HUES6 (cell line): ENCODE measurements at regions not wholly inside any gene's neighbourhood (a gene's known extent, or its start where the extent isn't known, plus 50 kb on each side); places are given as distances from the start of the nearest gene placed in this dataset.

Experiments used
- H3K27ac ChIP-seq: 2 replicates; pipeline ENCODE4 v1.7.0; 2013; ENCODE audit warnings: low read depth, mild to moderate bottlenecking, low read length, inconsistent platforms
- H3K27me3 ChIP-seq: 2 replicates; pipeline ENCODE4 v1.6.1; 2013; ENCODE audit warnings: low read length; ENCODE audit not compliant: control insufficient read depth, insufficient read depth
- H3K36me3 ChIP-seq: 2 replicates; pipeline ENCODE4 v1.6.1; 2013; ENCODE audit warnings: low read length; ENCODE audit not compliant: control insufficient read depth, insufficient read depth
- H3K4me1 ChIP-seq: 2 replicates; pipeline ENCODE4 v1.6.1; 2013; ENCODE audit warnings: low read length; ENCODE audit not compliant: control insufficient read depth, insufficient read depth
- H3K4me3 ChIP-seq: 2 replicates; pipeline ENCODE4 v1.5.1; 2013; ENCODE audit warnings: low read depth, low read length
- H3K9ac ChIP-seq: one replicate; pipeline ENCODE4 v1.6.1; 2013; ENCODE audit warnings: mild to moderate bottlenecking, low read length
- H3K9me3 ChIP-seq: 2 replicates; pipeline ENCODE4 v1.6.1; 2013; ENCODE audit warnings: low read depth, low read length; ENCODE audit not compliant: control insufficient read depth, insufficient read depth

DNA sequence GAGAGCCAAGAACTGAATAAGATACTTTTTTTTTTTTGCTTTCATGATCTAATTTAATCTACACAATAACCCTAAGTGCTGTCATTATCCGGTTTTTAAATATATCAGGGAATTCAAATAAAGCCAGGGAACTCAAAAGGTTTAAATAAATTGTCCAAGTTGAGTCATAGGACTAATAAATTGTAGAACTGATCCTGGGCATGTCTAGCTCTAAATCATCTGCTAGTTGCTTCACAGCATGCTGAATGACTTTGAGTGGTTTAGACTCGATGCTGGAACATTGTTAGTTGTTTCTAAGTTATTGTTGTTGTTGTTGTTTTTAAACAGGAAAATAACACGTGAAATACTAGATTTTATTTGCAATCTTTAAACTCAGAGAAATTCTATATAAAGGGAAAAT, 147.2 kb upstream of the HNMT start:
- no peaks in the 10 kb centered on the region for H3K9me3 ChIP-seq
- no peaks in the 10 kb centered on the region for H3K36me3 ChIP-seq
- no peak overlapping the region for H3K4me3 ChIP-seq
- no peaks in the 10 kb centered on the region for H3K4me1 ChIP-seq
- H3K9ac ChIP-seq, result no peak overlapping the region
- H3K27me3 ChIP-seq, result no peaks in the 10 kb centered on the region
- H3K27ac ChIP-seq, result no peak overlapping the region

DNA sequence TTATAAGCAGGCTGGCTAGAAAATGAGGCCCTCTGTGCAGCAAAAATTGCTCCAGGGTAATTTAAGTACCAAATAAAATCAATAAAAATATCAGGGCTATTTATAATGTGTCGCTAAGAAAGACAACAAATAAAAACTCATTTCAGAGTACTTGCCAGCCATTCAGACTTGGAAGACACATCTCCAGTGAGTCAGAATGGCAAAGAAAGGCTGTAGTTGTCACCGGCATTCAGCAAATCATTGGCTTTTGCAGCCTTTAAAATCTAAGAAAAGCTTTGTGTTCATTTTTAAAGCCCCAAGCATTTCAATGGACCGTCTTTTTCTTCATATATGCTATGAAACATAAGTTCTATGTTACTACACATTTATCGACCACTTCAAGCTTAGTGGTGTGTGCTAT, 141.1 kb upstream of the HNMT start:
- no peaks in the 10 kb centered on the region for H3K27me3 ChIP-seq
- H3K27ac ChIP-seq, result no peak overlapping the region
- H3K4me1 ChIP-seq, result peaks cover 14% of the 10 kb centered on the region; the same call in 1 of the 2 replicates
- no peak overlapping the region for H3K9ac ChIP-seq
- no peaks in the 10 kb centered on the region for H3K9me3 ChIP-seq
- no peaks in the 10 kb centered on the region for H3K36me3 ChIP-seq
- no peak overlapping the region for H3K4me3 ChIP-seq

DNA sequence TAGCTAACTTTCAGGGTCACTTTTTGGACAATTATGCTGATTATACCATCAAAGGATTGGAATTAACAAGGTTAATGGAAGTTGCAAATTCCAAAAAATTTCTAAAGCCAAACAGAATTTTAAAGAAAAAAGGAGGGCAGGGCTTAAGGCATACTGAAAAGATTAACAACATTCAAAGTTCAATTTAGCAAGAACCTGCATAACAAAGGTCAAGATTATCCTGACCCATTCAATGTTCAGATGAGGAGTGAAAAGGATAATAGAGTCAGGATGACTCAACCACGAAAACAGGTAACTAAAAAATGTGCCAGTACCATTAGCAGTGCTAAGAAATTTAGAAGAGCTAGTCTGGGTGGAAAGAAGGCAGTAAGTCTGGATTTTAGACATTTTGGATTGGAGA, 139.8 kb upstream of the HNMT start:
- H3K9ac ChIP-seq, result no peak overlapping the region
- H3K36me3 ChIP-seq, result no peaks in the 10 kb centered on the region
- H3K27ac ChIP-seq, result no peak overlapping the region
- peaks cover 18% of the 10 kb centered on the region for H3K4me1 ChIP-seq
- H3K27me3 ChIP-seq, result no peaks in the 10 kb centered on the region
- no peaks in the 10 kb centered on the region for H3K9me3 ChIP-seq
- no peak overlapping the region for H3K4me3 ChIP-seq

DNA sequence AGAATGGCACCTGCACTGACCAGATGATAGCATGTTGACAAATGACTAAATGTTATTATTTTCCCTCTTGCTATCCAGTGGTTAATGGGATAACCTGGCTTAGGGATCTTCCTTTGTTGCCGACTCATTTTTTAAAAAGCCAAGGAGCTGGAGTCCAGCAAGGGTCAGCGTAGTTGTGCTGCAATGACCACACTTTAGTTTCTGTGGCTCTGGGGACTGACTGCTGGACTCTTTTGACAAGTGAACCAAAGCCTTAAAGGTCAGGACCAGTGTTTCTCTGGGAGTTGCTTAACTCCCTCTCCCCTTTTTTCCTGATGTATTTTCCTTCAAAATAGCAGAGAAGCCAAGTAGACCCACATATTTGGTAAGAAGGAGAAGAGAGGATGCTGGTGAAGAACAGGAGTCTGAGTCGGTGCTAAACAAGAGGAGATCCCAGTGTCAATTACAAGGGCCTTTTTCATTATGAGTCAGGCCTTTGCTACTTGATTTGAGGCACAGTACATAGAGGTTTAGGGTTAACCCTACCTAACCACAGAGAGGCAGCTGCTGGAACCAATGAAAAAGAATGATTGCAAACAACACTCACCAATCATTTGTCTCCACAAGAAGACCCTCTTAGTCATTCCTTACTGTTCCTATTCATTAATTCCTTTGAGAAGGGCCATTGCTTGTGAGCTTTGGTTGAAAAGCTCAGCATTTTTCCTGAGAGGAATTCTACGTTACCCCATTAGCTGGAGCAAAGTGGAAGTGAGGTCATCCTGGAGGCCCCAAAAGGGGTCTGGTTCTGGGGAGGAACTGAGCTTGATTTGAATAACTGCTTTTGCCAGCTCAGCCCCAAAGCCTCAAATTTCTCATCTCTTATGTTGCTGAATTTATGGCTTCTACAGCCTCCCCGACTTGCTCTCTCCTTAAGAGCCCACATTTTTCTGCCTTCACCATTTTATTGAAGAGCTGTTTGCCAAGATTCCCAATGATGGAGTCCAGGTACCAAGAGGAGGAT, 137.6 kb upstream of the HNMT start:
- no peak overlapping the region for H3K4me3 ChIP-seq
- no peaks in the 10 kb centered on the region for H3K27me3 ChIP-seq
- no peak overlapping the region for H3K27ac ChIP-seq
- no peaks in the 10 kb centered on the region for H3K9me3 ChIP-seq
- no peaks in the 10 kb centered on the region for H3K36me3 ChIP-seq
- peaks cover 18% of the 10 kb centered on the region for H3K4me1 ChIP-seq
- H3K9ac ChIP-seq, result no peak overlapping the region

DNA sequence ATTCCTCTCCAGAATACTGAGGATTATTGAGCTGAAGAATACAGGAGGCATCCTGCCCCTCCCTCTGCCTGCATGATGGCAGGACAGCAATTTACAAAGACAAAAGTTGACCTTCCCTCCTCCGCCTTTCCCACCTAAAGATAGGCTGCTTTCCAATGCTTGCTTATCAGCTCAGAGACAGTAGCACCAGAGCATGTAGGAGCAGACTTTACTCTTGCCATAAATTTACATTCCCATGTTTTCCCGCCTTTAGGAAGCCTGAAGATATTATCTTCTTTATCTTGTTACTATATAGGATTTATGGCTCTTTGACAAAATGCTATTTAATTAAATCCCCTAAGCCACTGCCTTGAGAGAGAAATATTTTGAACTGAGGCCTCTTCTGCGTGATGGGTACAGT, 135.6 kb upstream of the HNMT start:
- H3K4me3 ChIP-seq, result no peak overlapping the region
- H3K27me3 ChIP-seq, result no peaks in the 10 kb centered on the region
- H3K9ac ChIP-seq, result no peak overlapping the region
- no peak overlapping the region for H3K27ac ChIP-seq
- peaks cover 18% of the 10 kb centered on the region for H3K4me1 ChIP-seq
- no peaks in the 10 kb centered on the region for H3K36me3 ChIP-seq
- no peaks in the 10 kb centered on the region for H3K9me3 ChIP-seq

DNA sequence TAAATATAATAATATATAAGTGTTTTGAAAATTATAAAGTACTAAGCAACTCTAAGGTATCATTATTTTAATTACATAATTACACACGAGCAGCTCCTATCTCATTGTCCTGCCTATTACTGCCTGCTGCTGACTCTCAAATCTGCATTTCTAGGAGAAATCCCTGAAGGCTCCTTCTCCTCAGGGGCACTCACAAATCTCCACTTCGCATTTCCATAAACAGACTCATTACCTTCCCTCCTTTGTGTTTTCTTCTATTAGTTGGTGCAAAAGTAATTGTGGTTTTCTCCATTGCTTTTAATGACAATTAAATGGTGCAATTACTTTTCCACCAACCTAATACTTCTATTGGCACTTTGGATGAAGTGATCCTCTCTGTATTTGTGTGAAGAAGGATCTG, 135.0 kb upstream of the HNMT start:
- Histone ChIP-seq H3K4me1 (peaks cover 16% of the 10 kb centered on the region), H3K36me3 (no peaks in the 10 kb centered on the region), H3K9ac (no peak overlapping the region), H3K27ac (no peak overlapping the region), H3K9me3 (no peaks in the 10 kb centered on the region), H3K4me3 (no peak overlapping the region), H3K27me3 (no peaks in the 10 kb centered on the region)

DNA sequence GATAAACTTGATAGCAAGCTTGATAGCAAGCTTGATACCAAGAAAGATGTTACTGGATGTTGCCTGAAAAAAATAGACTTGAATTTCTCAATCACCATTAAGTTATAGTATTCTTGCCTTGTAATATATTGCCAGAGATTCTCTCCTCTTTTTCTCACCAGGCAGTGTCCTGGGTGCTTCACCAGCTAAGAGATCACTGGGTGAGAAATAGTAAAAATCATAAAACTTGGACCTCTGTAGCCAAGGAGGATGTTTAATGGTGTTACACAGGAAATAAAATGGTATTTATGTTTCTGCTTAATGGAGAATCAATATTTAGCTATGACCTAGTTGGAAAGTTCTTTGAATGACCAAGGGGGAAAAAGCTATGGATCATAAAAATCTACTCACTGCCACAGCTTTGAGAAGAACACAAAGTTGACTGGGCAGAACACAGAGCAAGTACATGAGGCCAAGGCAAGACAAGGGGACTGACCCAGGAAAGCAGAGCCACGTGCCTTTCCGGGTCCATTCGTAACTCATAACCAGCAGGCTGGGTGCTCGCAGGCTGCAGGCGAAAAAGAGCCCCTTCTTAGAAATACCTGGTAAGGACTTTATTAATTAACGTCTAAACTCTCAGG, 129.4 kb upstream of the HNMT start:
- Histone ChIP-seq H3K9me3 (no peaks in the 10 kb centered on the region), H3K36me3 (no peaks in the 10 kb centered on the region), H3K4me1 (peaks cover 5% of the 10 kb centered on the region; the same call in 1 of the 2 replicates), H3K4me3 (no peak overlapping the region), H3K9ac (no peak overlapping the region), H3K27ac (no peak overlapping the region), H3K27me3 (no peaks in the 10 kb centered on the region)

DNA sequence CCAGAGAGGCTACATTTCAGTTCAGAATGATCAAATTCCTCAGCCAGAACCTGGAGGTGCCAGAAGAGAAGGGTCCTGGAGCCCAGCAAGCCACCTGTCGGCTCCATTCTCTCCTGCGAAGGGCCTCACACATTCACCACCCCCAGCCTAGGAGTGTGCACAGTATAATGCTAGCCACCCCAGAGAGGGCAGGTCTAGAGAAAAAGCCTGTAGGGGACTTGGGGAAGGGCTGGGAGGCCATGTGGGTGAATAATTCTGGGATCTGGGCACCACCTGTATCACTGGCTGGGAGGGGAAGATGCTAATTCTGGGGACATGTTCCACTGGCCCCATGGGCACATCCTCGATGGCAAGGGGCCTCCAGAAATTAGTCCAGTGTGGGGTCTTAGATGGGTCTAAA, 127.6 kb upstream of the HNMT start:
- H3K27me3 ChIP-seq, result no peaks in the 10 kb centered on the region
- no peak overlapping the region for H3K9ac ChIP-seq
- no peak overlapping the region for H3K27ac ChIP-seq
- H3K4me1 ChIP-seq, result peaks cover 5% of the 10 kb centered on the region; the same call in 1 of the 2 replicates
- H3K9me3 ChIP-seq, result no peaks in the 10 kb centered on the region
- H3K36me3 ChIP-seq, result no peaks in the 10 kb centered on the region
- H3K4me3 ChIP-seq, result no peak overlapping the region

DNA sequence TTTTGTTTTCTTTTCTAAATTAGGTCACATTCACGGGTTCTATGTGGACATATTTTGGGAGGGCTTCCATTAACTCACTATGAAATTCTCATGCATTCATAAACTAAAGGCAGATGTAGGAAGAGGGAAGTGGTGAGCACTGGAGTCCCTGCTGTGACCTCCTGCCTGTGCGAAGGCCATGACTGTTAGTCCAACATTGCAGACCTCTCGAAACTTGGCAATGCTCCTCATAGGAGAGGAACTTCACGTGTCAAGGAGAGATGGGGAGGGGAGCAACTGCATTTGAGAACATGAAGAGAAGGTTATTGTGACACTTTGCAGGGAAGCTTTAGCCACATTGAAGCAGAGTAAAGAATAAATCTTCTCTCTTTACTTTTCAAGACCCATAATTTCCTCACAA, 126.4 kb upstream of the HNMT start:
- Histone ChIP-seq H3K27ac (no peak overlapping the region), H3K4me3 (no peak overlapping the region), H3K9ac (no peak overlapping the region), H3K36me3 (no peaks in the 10 kb centered on the region), H3K4me1 (peaks cover 5% of the 10 kb centered on the region; the same call in 1 of the 2 replicates), H3K9me3 (no peaks in the 10 kb centered on the region), H3K27me3 (no peaks in the 10 kb centered on the region)

DNA sequence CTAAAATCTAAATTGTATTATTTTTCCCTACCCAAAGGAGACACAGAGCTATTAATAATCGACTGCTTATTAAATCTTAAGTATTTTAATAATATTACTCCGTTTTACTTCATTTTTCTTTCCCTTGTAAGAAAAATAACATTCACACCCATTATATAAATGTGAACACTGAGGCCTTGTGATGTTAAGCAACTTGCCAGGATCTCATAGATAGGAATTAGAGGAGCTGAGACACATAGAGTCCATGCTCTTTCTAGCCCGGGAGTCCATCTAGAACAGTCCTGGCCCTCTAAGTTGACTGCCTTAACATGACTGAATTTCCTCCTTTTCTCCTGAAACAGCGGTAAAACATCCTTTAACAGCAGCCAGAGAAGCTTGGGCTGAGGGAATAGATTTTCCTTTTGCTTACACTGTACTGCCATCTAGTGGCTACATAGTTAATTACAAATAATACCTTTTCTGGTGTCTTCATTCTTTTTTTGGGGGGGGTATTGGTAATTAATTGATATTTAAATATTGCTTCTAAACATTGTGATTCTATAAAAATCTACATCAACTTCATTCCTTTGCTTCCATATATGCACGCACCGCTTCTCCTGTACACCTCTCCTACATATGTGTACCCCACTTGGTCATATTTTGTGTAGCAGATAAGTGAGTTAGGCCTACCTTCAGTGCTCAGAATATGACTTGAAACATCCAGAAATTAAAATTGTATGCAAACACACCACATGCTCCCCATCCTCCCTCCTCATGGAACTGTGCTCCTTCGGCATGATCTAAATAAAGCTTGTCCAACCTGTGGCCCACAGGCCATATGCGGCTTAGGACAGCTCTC, 125.8 kb upstream of the HNMT start:
- Histone ChIP-seq H3K9me3 (no peaks in the 10 kb centered on the region), H3K27me3 (no peaks in the 10 kb centered on the region), H3K4me1 (peaks cover 5% of the 10 kb centered on the region; the same call in 1 of the 2 replicates), H3K27ac (no peak overlapping the region), H3K4me3 (no peak overlapping the region), H3K9ac (no peak overlapping the region), H3K36me3 (no peaks in the 10 kb centered on the region)
